SKM-1 treated with dmso at 0.1 percent for 144 hours (cell line): ENCODE measurements at regions not wholly inside any gene's neighbourhood (a gene's known extent, or its start where the extent isn't known, plus 50 kb on each side); places are given as distances from the start of the nearest gene placed in this dataset.
"Not testable (repeated sequence)": the region's sequence is repeated elsewhere in the genome, so short reads cannot be mapped to it uniquely, and the experiment has no call there.

Experiments used
- DNase-seq: peaks from one replicate; lab custom pipeline; 2025; ENCODE audit not compliant: unreplicated experiment; lab: John Stamatoyannopoulos, UW

DNA sequence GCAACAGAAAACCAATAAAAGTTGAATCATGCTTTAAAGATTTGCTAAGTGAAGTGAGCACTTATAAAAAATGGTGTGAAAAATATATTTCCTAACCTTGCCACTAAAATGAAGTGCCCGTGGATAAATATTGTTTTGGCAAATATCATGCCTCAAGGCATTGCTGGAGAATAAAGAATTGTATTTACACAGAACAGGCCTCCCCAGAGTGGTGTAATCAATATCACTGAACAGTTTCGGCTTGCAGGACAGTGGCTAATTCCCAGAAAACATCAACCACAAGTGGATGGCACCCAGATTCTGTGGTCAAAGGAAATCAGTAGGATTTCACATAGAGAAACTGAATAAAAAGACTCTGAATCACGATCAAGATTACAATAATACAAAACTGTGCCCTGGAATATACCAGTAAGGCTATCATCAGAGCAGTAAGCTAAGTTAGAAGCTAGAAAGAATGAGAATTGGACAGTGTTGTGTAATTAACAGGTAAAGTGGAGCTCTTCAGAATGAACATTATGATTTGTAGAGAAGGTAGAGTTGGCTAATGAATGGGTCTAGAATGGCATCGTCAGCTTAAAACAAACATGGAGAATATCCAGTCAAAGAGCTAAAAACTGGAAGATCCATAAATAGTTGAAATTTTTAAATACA, 1026.9 kb upstream of the ADGRB3 start:
- no peak for DNase-seq

DNA sequence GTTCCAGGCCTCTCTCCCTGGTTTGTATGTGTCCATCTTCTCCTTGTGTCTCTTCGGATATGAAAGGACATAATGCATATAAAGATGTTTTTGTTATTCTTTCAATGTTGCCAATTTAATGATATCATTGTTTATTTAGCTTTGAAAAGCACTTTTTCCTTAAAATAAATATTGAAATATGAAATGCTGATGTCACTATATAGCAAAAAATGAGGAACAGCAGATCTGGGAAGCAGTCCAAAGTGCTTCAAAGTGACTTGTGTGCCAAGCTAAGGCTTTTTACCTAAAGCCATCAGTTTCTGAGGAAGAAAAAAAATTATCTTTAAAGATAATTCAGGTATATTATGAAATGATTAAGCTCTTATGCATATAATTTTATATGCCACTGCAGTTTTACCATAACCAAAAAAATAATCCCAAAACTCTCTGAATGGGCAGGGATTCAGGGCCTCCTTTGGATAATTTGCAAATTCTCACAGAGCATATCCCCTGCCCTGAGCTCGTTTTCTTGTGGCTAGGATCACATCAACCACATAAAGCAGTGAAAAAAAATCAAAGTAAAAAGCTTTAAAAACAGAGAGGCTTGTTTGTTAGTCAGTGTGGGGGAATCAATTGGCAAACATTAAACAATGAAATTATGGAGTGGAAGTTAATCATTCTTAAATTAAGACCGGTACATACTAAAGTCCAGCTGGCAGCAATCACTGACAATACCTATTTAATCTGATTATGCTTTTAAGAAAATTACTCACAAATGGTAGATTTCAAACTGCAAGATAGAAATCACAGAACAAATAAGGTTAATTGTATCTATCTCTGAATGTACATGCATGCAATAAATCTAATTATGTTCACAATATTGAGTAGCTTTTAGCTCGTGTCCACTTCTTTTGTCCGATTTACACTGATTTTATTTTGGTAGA, 1027.9 kb upstream of the ADGRB3 start:
- DNase-seq = no peak

DNA sequence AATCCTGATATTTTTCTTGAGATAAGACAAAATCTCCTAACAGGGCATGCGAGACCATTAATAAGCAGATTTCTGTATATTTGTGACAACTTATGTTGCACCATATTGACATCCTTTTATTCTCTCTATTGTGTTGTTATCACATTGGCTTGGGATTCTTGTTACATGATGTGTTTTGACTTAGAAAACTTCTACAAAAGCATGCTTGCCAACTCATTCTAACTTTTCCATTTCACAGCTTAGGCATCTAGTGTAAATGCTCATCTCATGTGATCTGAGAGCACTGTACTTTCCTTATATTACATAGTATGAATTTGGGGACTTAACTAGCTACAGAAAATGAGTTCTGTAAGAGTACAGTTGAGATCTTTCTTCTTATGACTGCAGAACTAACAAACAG, 1040.7 kb upstream of the ADGRB3 start:
- DNase-seq = no peak

DNA sequence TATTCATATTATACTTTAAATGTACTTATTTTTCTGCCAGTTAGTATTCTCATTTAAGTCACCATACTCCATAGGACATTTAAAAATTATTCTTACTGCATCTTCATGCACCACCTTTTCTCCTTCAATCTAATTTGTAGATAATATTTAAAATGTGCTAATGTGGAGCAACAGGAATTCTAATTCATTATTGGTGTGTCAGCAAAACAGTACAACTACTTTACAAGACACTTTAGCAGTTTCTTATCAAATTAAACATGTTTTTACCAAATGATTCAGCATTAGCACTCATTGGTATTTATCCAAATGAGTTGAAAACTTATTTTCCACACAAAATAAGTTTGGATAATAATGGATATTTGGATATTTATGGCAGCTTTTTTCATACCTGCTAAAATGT, 1041.8 kb upstream of the ADGRB3 start:
- DNase-seq = no peak

DNA sequence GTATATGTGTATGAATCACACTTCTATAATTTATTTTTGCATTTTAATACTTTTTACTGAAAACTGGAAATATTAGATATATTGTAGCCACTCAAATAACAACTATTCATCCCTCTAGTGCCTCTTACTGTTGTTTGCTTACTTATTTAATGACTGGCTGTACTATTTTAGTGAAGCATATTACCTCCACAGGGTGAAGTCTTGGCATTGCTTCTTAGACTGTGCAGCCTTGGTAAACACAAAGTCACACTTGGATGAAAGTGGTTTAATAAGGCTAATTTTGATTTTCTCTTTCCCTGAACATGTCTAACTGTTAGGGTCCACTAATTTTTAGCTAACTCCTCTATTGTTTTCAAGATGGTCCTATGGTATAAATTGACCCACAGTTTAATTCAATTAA, 1043.2 kb upstream of the ADGRB3 start:
- no peak for DNase-seq

DNA sequence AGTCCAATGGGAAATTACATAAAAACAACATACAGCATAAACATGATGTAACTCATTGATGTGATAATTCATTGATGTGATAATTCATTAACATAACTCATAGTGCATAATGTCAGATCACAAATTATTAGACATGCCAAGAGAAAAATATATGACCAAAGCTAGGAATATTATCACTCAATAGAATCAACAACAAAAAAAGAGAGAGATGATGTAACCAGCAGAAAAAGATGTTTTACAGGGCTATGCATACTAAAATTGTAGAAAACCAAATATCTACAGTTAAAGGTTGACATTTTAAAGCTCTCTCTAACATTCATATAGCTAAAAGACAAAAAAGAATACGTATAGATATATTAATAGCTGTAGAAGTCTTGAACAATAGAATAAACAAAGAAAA, 1067.2 kb upstream of the ADGRB3 start:
- no peak for DNase-seq

DNA sequence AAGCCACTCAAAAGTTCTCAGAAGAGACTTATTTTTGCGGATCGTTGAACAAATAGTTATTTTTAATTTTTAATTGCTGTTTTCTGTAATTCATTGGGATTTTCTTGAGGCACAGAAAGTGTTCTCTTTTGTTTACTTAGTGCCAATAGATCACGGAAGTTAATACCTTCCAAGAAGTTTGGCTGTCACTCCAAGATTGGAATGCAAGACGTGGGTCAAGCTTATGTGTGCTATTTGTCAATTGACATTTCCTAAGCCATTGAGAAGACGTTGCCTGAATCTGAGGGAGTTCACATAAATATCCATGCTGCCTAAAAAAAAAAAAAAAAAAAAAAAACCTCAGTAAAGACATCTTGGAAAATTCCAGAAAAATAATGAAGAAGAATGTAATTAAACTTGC, 1071.4 kb upstream of the ADGRB3 start:
- no peak for DNase-seq

DNA sequence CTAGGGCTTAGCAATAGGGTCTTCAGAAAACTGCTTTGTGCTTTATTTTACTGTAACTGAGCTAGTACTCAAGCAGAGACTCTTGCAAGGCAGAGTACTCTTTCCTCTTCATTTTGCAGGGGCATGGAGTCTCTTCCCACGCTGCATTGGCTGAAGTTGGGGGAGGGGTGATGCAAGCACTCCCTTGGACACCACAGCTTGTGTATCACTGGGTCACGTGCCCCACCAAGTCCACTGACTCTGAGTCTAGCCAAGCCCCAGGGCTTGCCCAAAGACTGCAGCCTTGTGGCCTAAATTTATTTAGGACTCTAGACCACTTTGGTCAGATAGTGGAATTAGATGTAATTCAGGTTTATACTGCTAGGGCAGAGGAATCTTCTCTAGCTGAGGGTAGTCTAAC, 1075.0 kb upstream of the ADGRB3 start:
- DNase-seq = no peak

DNA sequence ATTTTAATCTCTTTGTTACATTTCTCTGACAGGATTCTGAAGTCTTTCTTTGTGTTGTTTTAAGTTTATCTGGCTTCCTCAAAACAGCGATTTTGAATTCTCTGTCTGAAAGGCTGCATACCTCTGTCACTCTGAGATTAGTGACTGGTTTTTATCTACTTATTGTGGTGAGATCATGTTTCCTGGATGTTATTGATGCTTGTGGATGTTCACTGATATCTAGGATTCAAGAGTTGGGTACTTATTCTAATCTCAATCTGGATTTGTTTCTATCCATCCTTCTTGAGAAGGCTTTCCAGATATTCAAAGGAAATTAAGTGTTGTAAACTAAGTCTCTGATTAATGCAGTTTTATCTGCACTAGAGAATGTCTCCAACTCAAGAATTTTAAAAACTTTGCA, 1076.1 kb upstream of the ADGRB3 start:
- DNase-seq = no peak

DNA sequence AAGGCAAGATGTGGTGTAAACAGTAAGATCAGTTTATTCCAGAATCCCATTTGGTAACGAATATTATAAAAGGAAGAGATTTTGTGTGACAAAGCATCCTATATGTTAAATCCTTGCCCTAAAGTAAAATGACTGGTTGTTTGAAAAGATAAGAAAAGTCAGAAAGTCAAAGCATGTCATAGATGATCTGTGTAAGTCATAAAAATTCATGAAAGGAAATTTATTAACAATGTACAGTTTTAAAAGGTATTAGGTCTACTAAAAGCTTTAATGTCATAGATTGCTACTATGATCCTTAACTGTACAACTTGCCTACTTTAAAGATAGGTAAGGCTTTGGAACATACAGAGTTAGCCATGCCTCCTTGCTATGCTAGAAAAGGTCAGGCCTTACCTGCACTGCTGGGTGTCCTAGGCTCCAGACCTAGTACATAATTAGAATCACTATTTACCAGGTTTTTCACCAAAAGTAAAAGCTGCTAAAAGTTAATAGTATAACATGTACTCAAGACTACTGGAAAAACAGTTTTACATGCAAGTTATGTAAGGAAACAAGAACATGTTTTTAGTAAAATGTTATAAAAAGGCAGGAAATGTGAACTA, 1090.1 kb upstream of the ADGRB3 start:
- no peak for DNase-seq

DNA sequence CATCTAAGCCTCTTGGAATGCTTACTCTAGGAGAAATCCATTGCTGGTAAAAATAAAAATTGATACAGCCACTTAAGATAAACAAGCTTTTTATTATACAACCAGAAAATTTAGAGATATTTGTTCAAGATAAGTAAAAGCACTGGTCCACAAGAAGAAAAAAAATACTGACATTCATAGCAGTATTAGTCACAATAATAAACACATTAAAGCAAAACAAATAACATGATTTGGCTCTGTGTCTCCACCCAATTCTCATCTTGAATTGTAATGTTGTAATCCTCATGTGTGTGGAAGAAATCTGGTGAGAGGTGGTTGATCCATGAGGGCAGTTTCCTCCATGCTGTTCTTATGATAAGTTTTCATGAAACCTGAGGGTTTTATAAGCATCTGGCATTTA, 1093.5 kb upstream of the ADGRB3 start:
- no peak for DNase-seq

DNA sequence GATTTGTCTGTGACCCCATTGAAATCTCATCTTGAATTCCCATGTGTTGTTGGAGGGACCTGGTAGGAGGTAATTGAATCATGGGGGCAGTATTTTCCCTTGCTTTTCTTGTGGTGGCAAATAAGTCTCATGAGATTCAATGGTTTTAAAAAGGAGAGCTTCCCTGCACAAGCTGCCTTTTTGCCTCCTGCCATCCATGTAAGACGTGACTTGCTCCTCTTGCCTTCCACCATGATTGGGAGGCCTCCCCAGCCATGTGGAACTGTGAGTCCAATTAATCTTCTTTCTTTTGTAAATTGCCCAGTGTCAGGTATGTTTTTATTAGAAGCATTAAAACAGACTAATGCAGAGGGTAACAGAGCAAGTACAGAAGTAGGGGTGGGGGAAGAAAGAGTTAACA, 1097.0 kb upstream of the ADGRB3 start:
- no peak for DNase-seq

DNA sequence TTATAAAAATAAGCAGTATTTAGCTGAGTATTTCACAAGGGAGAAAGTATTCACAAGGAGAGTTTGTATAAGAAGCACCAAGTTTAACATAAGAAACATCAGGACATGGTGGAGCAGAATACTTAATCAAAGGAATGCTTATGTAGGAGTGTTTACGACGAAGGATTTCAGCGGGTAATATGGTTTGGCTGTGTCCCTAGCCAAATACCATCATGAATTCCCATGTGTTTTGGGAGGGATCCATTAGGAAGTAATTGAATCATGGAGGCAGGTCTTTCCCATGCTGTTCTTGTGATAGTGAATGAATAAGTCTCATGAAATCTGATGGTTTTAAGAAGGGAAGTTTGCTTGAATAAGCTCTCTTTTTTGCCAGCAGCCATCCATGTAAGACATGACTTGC, 1099.1 kb upstream of the ADGRB3 start:
- DNase-seq = no peak

DNA sequence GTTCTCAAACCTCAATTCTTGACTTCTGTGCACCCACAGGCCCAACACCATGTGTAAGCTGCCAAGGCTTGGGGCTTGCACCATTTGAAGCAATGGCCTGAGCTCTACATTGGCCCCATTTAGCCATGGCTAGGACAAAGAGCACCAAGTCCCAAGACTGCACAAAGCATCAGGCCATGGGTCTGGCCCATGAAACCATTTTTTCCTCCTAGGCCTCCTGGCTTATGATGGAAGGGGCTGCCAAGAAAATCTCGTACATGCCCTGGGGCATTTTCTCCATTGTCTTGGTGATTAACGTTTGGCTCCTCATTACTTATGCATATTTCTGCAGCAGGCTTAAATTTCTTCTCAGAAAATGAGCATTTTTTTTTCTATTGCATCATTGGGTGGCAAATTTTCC, 1128.7 kb upstream of the ADGRB3 start:
- no peak for DNase-seq

DNA sequence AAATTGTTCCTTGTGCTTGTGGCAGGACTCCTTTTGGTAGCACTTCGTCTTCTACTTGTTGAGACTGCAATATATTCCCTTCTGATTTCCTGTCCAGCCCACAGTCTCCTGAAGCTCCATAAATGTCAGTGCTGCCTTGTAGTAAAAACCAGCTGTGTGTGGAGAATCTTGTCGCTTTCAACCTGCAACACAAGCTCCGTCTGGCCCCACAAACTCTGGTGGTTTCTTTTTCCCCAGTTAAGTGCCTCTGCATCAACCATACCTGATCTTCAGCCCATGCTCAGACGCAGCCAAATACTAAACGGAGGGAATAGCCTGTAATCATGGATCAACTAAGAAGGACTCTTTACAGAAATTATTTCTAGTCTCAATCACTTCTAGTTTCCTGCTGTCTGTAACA, 1133.3 kb upstream of the ADGRB3 start:
- no peak for DNase-seq

DNA sequence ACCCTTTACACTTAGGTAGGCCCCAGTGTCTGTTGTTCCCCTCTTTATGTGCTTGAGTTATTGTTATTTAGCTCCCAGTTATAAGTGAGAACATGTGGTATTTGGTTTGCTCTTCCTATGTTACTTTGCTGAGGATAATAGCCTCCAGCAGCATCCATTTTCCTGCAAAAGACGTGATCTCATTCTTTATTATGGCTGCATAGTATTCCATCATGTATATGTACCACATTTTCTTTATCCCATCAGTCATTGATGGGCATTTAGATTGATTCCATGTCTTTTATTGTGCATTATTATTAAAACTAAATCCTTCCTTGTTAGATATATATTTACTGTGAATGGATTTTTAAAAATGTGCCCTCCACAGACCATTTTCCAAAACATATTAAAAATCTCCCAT, 1137.3 kb upstream of the ADGRB3 start:
- DNase-seq = no peak

DNA sequence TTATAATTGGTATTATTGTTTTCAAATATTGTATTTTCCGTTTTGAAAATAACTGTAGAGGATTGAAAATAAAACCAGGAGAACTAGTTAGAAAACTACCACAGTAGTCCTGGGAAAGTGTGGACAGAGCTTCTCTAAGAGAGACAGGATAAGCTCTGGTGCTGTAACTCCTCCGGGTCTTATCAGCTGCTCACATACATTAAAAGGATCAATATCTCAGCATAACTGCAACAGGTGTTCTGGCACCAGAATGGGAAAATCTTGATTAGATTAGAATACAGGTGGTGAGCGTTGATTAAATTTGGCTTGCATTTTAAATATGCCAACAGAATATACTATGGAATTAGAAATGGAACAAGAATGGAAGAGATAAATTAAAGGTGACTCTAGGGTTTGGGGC, 1138.9 kb upstream of the ADGRB3 start:
- no peak for DNase-seq

DNA sequence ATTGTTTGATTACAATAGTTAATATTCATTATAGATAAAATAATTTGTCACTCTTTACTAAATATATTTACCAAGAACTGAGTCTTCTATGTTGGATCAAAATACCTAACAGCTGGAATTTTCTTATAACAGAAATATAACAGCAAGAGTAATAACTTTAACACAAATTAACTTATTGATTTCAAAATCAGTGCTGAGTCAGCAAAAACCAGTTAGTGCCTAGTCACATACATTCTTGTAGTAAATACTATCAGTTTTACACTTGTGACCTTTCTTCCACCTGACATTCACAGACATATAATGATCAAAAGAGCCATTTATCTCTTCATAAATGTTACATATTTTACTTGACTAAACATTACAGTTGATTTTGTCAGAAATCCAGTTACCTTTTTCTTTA, 1141.4 kb upstream of the ADGRB3 start:
- DNase-seq = no peak

DNA sequence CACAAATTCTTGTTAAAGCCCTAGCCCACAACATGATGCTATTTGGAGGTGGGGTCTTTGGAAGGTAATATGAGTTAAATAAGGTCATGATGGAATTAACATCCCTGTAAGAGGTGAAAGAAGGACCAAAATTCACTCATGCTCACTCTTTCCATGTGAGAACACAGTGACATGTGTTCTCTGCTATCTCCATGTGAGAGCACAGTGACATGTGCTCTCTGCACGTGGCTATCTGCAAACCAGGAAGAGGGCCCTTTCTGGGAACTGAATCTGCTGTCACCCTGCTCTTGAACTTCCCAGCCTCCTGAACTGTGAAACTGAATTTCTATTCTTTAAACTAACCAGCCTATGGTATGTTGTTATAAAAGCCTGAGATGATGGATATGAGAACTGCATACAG, 1159.4 kb upstream of the ADGRB3 start:
- no peak for DNase-seq

DNA sequence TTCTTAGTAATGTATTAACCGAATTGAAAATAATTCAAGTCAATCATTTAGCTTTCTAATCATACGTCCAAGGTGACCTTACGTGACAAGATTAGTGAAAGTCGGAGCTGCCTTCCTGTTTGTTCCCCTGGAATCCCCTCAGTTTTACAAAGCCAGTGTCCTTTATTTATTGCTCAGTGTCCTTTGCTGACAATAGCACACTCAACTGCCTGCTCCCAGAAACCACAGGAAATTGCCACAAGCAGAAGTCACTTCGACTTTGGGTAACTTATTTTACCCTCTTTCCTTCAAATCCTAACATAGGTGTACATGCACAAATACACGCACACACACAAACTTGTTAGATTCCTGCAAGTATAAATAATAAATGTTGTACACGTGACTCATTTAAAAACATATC, 1167.7 kb upstream of the ADGRB3 start:
- peak; percentile 41 for DNase-seq

DNA sequence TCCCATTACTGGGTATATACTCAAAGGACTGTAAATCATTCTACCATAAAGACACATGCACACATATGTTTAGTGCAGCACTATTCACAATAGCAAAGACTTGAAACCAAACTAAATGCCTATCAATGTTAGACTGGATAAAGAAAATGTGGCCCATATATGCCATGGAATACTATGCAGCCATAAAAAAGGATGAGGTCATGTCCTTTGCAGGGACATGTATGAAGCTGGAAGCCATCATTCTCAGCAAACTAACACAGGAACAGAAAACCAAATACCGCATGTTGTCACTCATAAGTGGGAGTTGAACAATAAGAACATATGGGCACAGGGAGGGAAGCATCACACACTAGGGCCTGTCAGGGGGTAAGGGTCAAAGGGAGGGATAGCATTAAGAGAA, 1172.4 kb upstream of the ADGRB3 start:
- not testable (repeated sequence) for DNase-seq

DNA sequence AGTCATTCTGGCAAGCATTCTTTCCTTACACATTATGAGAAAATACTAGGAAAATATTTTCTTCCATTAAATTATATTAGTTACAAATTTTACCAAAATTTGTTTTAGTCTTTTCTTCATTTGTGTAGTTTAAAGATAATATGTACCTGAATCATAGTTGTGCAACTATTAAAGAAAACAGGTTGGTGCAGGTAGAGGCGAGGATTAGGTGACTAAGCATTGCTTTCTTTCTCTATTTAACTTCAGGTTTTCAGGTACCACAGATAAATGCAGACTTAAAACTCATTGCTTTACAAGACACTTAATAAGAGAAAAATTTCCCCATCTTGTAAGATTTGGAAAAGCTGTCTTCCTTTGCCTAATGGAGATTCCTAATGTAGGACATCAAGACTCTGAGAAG, 1175.5 kb upstream of the ADGRB3 start:
- DNase-seq = no peak
